Omental fat pad (tissue), 3 donors: ENCODE measurements at regions not wholly inside any gene's neighbourhood (a gene's known extent, or its start where the extent isn't known, plus 50 kb on each side); places are given as distances from the start of the nearest gene placed in this dataset.

Source experiments
- ATAC-seq: fragments of 150-250 bp; one replicate; pipeline ENCODE4 v1.9.1; 2016; ENCODE audit warnings: mild to moderate bottlenecking, moderate library complexity; ENCODE audit not compliant: low FRiP score
- DNase-seq: peaks from one replicate; pipeline ENCODE4 v3.0.0-alpha.2; 2019; ENCODE audit warnings: low spot score
- TF ChIP-seq, protein P1 (sequence below), 3 donors: fragments of 450-650 bp; IDR thresholded peaks; one replicate each; pipeline ENCODE4 v1.5.1; 2016 to 2017; ENCODE audit warnings: antibody characterized with exemption in 3 of 3, mild to moderate bottlenecking in 3 of 3, moderate library complexity in 2 of 3

DNA sequence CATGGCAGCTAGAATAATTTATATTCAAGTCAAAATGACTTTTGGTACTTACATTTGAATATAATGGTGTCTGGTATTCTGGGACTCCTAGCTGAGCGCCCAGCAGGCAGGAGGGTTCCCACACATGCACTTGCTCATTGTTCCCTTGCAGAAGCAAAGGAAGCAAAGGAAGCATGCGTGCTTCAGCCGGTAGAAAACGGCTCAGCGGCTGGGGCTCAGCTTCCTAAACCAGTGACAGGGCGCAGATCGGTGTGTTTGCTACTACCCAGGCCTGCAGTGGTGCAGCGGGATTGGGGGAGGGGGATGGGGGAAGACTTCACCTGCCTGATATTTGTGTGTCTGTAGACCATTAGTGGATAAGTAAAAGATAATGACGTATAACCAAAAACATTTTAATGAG is 978.3 kb upstream of the TENM3 start:
- ATAC-seq (no peak), DNase-seq (no peak)
- TF ChIP-seq, protein P1, sequence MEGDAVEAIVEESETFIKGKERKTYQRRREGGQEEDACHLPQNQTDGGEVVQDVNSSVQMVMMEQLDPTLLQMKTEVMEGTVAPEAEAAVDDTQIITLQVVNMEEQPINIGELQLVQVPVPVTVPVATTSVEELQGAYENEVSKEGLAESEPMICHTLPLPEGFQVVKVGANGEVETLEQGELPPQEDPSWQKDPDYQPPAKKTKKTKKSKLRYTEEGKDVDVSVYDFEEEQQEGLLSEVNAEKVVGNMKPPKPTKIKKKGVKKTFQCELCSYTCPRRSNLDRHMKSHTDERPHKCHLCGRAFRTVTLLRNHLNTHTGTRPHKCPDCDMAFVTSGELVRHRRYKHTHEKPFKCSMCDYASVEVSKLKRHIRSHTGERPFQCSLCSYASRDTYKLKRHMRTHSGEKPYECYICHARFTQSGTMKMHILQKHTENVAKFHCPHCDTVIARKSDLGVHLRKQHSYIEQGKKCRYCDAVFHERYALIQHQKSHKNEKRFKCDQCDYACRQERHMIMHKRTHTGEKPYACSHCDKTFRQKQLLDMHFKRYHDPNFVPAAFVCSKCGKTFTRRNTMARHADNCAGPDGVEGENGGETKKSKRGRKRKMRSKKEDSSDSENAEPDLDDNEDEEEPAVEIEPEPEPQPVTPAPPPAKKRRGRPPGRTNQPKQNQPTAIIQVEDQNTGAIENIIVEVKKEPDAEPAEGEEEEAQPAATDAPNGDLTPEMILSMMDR (IDR thresholded peaks at IDR 0.05): no peak

DNA sequence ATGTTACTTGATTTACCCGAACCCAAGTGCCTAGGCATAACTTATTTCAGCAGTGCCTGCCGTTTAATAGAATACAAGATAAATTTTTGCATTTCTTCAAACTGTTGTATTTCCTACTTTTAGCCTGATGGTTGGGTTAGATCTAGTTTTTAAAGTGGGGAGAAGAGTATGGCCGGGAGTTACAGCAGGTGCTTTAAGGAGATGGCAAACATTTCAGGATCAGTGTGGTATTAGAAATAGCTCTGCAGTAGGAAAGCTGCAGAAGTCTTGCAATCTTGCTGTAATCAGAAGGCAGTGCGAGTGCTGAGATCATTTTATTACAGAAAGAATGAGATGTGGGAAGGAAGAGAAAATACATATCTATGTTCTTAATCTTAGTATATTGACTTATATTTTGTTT is 977.8 kb upstream of the TENM3 start:
- ATAC-seq (no peak), DNase-seq (no peak)
- TF ChIP-seq, protein P1 (IDR thresholded peaks at IDR 0.05): no peak

DNA sequence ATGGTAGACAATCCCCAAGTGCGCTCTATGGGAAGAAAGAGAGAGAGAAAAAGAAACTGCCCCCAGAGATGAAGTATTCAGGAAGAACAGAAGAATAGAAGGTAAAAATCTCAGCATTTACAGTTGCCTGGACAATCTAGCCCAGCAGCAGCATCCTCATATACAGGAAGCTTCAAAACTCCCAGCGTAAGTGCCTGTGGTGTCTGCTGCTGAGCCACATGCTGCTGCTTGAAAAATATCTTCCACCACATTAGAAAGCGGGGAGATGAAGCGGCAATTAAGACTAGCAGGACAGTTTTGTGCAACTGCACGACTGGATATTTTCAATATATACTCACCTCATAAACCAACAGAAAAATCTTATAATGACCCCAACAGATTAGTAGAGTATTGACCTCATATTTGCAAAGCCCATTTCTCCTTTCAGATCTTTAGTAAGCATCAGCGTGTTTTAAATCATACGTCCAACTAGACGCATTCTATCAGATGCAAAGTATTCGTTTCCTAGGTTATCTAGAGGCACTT is 972.0 kb upstream of the TENM3 start:
- no peak for DNase-seq
- ATAC-seq: no peak
- TF ChIP-seq, protein P1 (IDR thresholded peaks at IDR 0.05): no peak

DNA sequence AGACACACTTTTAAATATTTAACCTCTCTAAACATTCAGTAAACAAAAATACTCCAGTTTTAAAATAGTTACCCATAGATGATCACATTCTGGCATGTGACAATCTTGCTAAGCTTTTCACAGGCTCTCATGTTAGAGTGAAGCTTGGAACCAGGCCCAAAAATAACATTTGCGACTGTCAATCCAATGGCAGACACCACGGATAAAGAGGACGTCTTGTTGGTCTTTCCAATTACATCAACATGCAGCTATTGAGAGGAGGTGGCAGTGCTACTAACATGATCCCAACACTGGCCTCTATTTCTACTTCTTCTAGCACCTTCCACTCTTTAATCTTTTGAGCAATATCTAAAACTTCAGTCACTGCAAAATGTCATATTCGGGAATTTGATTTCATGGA is 970.8 kb upstream of the TENM3 start:
- ATAC-seq: no peak
- TF ChIP-seq, protein P1 (IDR thresholded peaks at IDR 0.05): no peak

DNA sequence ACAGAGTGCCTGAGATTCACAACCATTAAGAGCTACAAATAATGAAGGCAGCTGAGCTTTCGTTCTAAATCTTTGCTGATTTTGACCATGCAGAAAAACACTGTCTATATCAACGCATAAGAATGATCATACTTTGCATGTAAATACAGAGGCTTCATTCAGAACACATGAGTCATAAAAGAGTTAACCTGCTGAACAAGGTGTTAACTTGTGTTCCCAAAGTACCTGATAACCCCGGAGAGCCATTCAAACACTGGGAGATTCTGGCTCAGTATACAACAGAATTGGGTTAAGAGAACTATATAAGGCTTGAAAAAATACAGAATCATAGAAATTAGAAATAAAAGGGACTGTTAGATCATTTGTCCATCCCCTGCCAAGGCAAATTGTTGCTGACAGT is 964.3 kb upstream of the TENM3 start:
- no peak for ATAC-seq
- TF ChIP-seq, protein P1 (IDR thresholded peaks at IDR 0.05): no peak
- no peak for DNase-seq

More for the DNA sequence above, 970.8 kb upstream of the TENM3 start:
- no peak for DNase-seq

DNA sequence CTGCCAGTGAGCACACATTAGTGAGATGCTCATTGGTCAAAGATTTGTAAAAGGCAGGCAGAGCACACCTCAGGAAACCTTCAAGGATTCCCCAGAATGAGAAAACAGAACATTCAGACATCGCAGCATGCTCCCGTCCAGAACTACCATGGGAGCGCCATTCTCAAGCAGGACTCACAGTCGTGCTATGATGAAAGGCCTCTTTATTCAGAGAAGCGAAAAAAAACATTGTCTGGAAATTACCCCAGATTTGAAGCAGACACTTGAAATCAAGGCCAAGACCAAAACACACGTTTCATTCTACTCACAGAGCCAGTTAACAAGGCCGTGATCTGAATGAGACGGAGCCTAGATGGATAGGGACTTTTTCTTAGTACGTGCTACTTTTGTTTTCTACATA is 961.8 kb upstream of the TENM3 start:
- ATAC-seq: no peak
- no peak for DNase-seq
- TF ChIP-seq, protein P1 (IDR thresholded peaks at IDR 0.05): no peak

DNA sequence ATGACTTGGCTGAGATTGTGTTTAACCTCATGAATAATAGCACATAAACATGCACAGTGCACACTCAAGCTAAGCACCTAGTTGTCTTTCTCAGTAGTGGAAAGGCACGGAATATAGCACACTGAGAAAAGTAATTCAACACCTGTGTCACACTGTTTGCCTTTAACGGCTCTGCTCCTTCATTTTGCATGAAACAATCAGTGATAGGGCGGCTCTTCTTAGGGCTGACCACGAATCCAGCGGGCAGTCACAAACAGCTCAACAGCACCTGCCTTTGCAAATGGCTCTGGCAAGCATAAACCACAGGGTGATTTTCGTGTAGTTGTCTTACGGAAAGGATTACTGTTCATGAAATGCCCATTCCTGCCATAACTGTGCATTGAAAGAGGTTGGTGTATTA is 954.0 kb upstream of the TENM3 start:
- TF ChIP-seq, protein P1 (IDR thresholded peaks at IDR 0.05): no peak
- DNase-seq: no peak
- no peak for ATAC-seq
